Liver (tissue), 3 donors: ENCODE measurements at regions not wholly inside any gene's neighbourhood (a gene's known extent, or its start where the extent isn't known, plus 50 kb on each side); places are given as distances from the start of the nearest gene placed in this dataset.

Source experiments
- ATF3 ChIP-seq: IDR thresholded peaks from 2 replicates; pipeline ENCODE4 v1.6.1; 2016; ENCODE audit warnings: antibody characterized with exemption
- CTCF ChIP-seq: fragments of 150-350 bp; IDR thresholded peaks from 2 replicates; pipeline ENCODE4 v1.5.1; 2017; ENCODE audit warnings: improper control_type of control experiment, low read depth, low read length; ENCODE audit not compliant: missing input control
- EGR1 ChIP-seq, 2 donors: IDR thresholded peaks; 2 replicates each; pipeline ENCODE4 v1.6.1; 2016 to 2018; ENCODE audit warnings: antibody characterized with exemption in 2 of 2, low read depth in 2 of 2
- GABPA ChIP-seq, 2 donors: IDR thresholded peaks in 1 of 2; conservative IDR thresholded peaks in 1 of 2; 2 replicates each; pipeline ENCODE4 v1.6.1; 2016; ENCODE audit warnings: antibody characterized with exemption in 2 of 2, mild to moderate bottlenecking in 1 of 2, moderate library complexity in 1 of 2
- JUND ChIP-seq, 2 donors: IDR thresholded peaks; 2 replicates each; pipeline ENCODE4 v1.6.1; 2016; ENCODE audit warnings: antibody characterized with exemption in 2 of 2
- MAX ChIP-seq: IDR thresholded peaks from 2 replicates; pipeline ENCODE4 v1.6.1; 2016; ENCODE audit warnings: antibody characterized with exemption
- NR2F2 ChIP-seq: IDR thresholded peaks from 2 replicates; pipeline ENCODE4 v1.6.1; 2016; ENCODE audit warnings: antibody characterized with exemption
- RAD21 ChIP-seq, 2 donors: IDR thresholded peaks; 2 replicates each; pipeline ENCODE4 v1.6.1; 2016; ENCODE audit warnings: antibody characterized with exemption in 2 of 2, mild to moderate bottlenecking in 2 of 2
- SP1 ChIP-seq: IDR thresholded peaks from 2 replicates; pipeline ENCODE4 v1.6.1; 2018; ENCODE audit warnings: antibody characterized with exemption, mild to moderate bottlenecking
- TAF1 ChIP-seq: conservative IDR thresholded peaks from 2 replicates; pipeline ENCODE4 v1.6.1; 2016; ENCODE audit warnings: antibody characterized with exemption, mild to moderate bottlenecking
- ZBTB33 ChIP-seq: IDR thresholded peaks from 2 replicates; pipeline ENCODE4 v1.6.1; 2016; ENCODE audit warnings: antibody characterized with exemption
- donor health status: healthy.
- donor health status: healthy.

- TF ChIP-seq TAF1 = no peak
- no peak for TF ChIP-seq SP1
- no peak for TF ChIP-seq MAX
- no peak for TF ChIP-seq CTCF
- no peak for TF ChIP-seq ATF3
- TF ChIP-seq NR2F2 = no peak
- no peak for TF ChIP-seq JUND (IDR thresholded peaks at IDR 0.05)
- TF ChIP-seq RAD21 (IDR thresholded peaks at IDR 0.05) = no peak
- no peak for TF ChIP-seq ZBTB33
- TF ChIP-seq GABPA (IDR thresholded peaks at IDR 0.05 in 1 of 2, conservative IDR thresholded peaks at IDR 0.05 in 1 of 2) = no peak
- TF ChIP-seq EGR1 (IDR thresholded peaks at IDR 0.05; ENCODE audit: low read depth in 2 of 2) = no peak
Observed at GRCh38 chr21:14758849-14759248, 212.7 kb upstream of the SAMSN1 start.
